Gastroesophageal sphincter (tissue), 4 donors: ENCODE measurements at regions not wholly inside any gene's neighbourhood (a gene's known extent, or its start where the extent isn't known, plus 50 kb on each side); places are given as distances from the start of the nearest gene placed in this dataset.

Source experiments
- ATAC-seq: fragments of 150-250 bp; one replicate; pipeline ENCODE4 v1.9.1; 2016; ENCODE audit warnings: mild to moderate bottlenecking, moderate library complexity
- H3K27ac ChIP-seq, 4 donors: fragments of 200-600 bp; sonication (generic) in 3 of 4; 1 replicate in 3 of 4; 2 replicates in 1 of 4; pipeline ENCODE4 v1.5.1; 2016 to 2019
- H3K27me3 ChIP-seq: fragments of 200-600 bp; sonication (generic); one replicate; pipeline ENCODE4 v1.5.1; 2019
- H3K36me3 ChIP-seq, 2 donors: fragments of 200-600 bp; sonication (generic); one replicate each; pipeline ENCODE4 v1.5.1; 2019; ENCODE audit warnings: control low read depth in 1 of 2
- H3K4me1 ChIP-seq, 3 donors: fragments of 200-600 bp; sonication (generic); 1 replicate in 2 of 3; 2 replicates in 1 of 3; pipeline ENCODE4 v1.5.1; 2016 to 2019; ENCODE audit warnings: control low read depth in 2 of 3
- H3K4me3 ChIP-seq, 2 donors: fragments of 200-600 bp; sonication (generic); one replicate each; pipeline ENCODE4 v1.5.1; 2019; ENCODE audit warnings: mild to moderate bottlenecking in 1 of 2, moderate library complexity in 1 of 2
- H3K9me3 ChIP-seq, 3 donors: fragments of 200-600 bp; sonication (generic); one replicate each; pipeline ENCODE4 v1.5.1; 2017 to 2019; ENCODE audit warnings: control low read depth in 2 of 3
- CTCF ChIP-seq, 4 experiments: fragments of 200-600 bp in 2 of 4; fragments of 450-650 bp in 2 of 4; sonication (generic) in 1 of 4; IDR thresholded peaks; one replicate each; pipeline ENCODE4 v1.5.1; 2017 to 2019; ENCODE audit warnings: antibody characterized with exemption in 4 of 4, mild to moderate bottlenecking in 2 of 4, moderate library complexity in 2 of 4
- EP300 ChIP-seq: sonication (generic); formaldehyde crosslinking; IDR thresholded peaks from one replicate; pipeline ENCODE4 v1.6.1; 2017; ENCODE audit warnings: antibody characterized with exemption, mild to moderate bottlenecking
- POLR2A ChIP-seq, 2 donors: fragments of 450-650 bp; IDR thresholded peaks; one replicate each; pipeline ENCODE4 v1.6.1; 2017; ENCODE audit warnings: antibody characterized with exemption in 2 of 2, mild to moderate bottlenecking in 2 of 2, moderate library complexity in 1 of 2
- POLR2AphosphoS5 ChIP-seq: sonication (generic); formaldehyde crosslinking; IDR thresholded peaks from one replicate; pipeline ENCODE4 v1.6.1; 2017; ENCODE audit warnings: antibody characterized with exemption
- WGBS, 2 donors: methylation state at CpG; one replicate each; pipeline ENCODE4 v1.1.5; 2018; ENCODE audit warnings: low coverage in 1 of 2; 5-methylcytosine and 5-hydroxymethylcytosine counted together

- no peak for ATAC-seq
- H3K9me3 ChIP-seq = peaks cover 0 to 8% (median 0%) of the 10 kb centered on the region in 3 donors
- H3K4me1 ChIP-seq = no peaks in the 10 kb centered on the region
- no peak overlapping the region for H3K27ac ChIP-seq
- no peak overlapping the region for H3K4me3 ChIP-seq
- no peaks in the 10 kb centered on the region for H3K36me3 ChIP-seq
- TF ChIP-seq EP300 = no peak
- TF ChIP-seq CTCF (IDR thresholded peaks at IDR 0.05) = no peak
- TF ChIP-seq POLR2AphosphoS5 = no peak
- TF ChIP-seq POLR2A (IDR thresholded peaks at IDR 0.05) = no peak
- WGBS, 2 donors = no CpG with 5 or more reads among the region's 34 CpGs
- no peaks in the 10 kb centered on the region for H3K27me3 ChIP-seq
Measured at GRCh38 chr4:17414392-17414791, 97.5 kb downstream of the QDPR start.

- TF ChIP-seq CTCF (IDR thresholded peaks at IDR 0.05) (no peak), POLR2AphosphoS5 (no peak), EP300 (no peak), POLR2A (IDR thresholded peaks at IDR 0.05) (no peak)
- 66 to 70% methylated on average over 4 of the region's 4 CpGs for WGBS, 2 donors
- no peak overlapping the region for H3K27ac ChIP-seq
- no peaks in the 10 kb centered on the region for H3K9me3 ChIP-seq
- no peak for ATAC-seq
- no peak overlapping the region for H3K4me3 ChIP-seq
- no peaks in the 10 kb centered on the region for H3K36me3 ChIP-seq
- H3K4me1 ChIP-seq = no peaks in the 10 kb centered on the region
- H3K27me3 ChIP-seq = no peaks in the 10 kb centered on the region
Measured at GRCh38 chr4:17400686-17401085, 111.2 kb downstream of the QDPR start.

DNA sequence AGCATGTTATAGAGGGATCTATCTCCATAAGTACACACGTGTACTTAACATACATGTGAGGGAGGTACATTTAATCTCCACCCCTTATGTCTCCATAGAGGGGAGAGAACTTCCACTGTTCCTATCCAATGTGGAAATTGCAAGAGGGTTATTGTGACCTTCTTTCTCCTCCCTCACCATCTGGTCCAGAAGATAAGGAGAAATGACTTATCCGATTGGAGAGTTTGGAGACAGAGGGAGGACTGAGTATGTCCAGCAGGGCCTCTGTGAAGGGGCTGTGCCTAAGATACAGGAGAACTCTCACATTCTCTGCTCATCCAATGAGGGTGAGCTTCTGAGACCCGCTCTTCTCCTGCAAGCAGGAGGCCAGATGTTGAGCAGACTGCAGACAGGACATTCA, 113.1 kb downstream of the QDPR start:
- no peaks in the 10 kb centered on the region for H3K9me3 ChIP-seq
- TF ChIP-seq POLR2A (IDR thresholded peaks at IDR 0.05) (no peak), CTCF (IDR thresholded peaks at IDR 0.05) (no peak), EP300 (no peak), POLR2AphosphoS5 (no peak)
- no peaks in the 10 kb centered on the region for H3K36me3 ChIP-seq
- ATAC-seq = no peak
- no peak overlapping the region for H3K4me3 ChIP-seq
- H3K27ac ChIP-seq = no peak overlapping the region
- H3K27me3 ChIP-seq = no peaks in the 10 kb centered on the region
- 86 to 100% methylated on average over 2 to 3 of the region's 3 CpGs for WGBS, 2 donors
- H3K4me1 ChIP-seq = no peaks in the 10 kb centered on the region

DNA sequence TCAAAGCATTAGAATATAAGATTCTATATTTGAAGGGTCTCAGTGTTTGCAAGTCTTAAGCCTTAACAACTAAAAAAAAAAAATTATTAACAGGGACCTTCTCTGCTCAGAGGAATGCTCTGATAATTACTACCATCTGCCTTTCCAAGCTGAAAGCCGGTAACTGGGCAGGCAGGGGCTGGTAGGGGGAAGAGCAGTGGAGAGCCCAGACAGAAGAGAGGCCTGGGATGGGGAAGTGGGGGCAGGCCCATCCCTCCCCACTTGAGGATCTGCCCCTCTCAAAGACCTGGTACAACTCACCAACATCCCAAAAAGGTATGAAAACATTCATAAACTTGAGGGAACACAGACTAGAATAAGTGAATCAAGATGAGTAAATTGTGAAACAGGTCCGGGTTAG, 113.9 kb downstream of the QDPR start:
- TF ChIP-seq CTCF (IDR thresholded peaks at IDR 0.05) (no peak), POLR2A (IDR thresholded peaks at IDR 0.05) (no peak), EP300 (no peak), POLR2AphosphoS5 (no peak)
- Histone ChIP-seq H3K27ac (no peak overlapping the region), H3K27me3 (no peaks in the 10 kb centered on the region), H3K36me3 (no peaks in the 10 kb centered on the region), H3K4me1 (no peaks in the 10 kb centered on the region), H3K4me3 (no peak overlapping the region), H3K9me3 (no peaks in the 10 kb centered on the region)
- WGBS, 2 donors = 72 to 86% methylated on average over 1 to 2 of the region's 2 CpGs
- ATAC-seq = no peak

DNA sequence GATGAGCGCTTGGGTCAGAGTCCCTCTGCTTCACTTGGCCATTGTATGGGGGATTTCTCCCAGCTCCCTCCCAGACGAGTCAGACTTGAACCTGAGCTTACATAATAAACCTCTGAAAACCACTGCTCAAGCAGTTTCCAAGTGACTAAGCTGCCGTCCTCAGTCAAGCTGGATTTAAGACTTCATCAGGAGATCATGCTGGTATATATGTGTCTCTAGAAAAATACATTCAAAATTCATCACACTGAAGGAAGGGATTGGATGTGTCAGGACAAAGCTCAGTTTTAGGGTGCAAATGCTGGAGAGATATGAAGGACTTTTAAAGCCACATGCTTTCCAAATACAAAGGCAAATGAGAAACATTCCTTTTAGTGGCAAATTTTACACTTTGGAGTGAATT, 114.3 kb downstream of the QDPR start:
- no peak for ATAC-seq
- H3K4me3 ChIP-seq = no peak overlapping the region
- WGBS, 2 donors = 41 to 44% methylated on average over 3 of the region's 3 CpGs

More for the DNA sequence above, 114.3 kb downstream of the QDPR start:
- no peaks in the 10 kb centered on the region for H3K4me1 ChIP-seq
- H3K27me3 ChIP-seq = no peaks in the 10 kb centered on the region
- TF ChIP-seq POLR2A (IDR thresholded peaks at IDR 0.05) = no peak
- TF ChIP-seq CTCF (IDR thresholded peaks at IDR 0.05) = no peak
- no peak for TF ChIP-seq POLR2AphosphoS5
- TF ChIP-seq EP300 = no peak
- no peaks in the 10 kb centered on the region for H3K9me3 ChIP-seq
- no peak overlapping the region for H3K27ac ChIP-seq
- no peaks in the 10 kb centered on the region for H3K36me3 ChIP-seq
